ENCODE measurements at regions not wholly inside any gene's neighbourhood (a gene's known extent, or its start where the extent isn't known, plus 50 kb on each side); places are given as distances from the start of the nearest gene placed in this dataset.

GRCh38 chr9:134975253-134975652 lies 57.5 kb upstream of the FCN1 start:
- Histone ChIP-seq H3K4me1 (no peaks in the 10 kb centered on the region), H3K4me3 (no peak overlapping the region), H3K27me3 (no peaks in the 10 kb centered on the region), H3K27ac (no peak overlapping the region), H3K9me3 (no peaks in the 10 kb centered on the region), H3K36me3 (ENCODE audit: low read depth, missing control alignments) (no peaks in the 10 kb centered on the region)
- 95 to 96% methylated on average over 1 of the region's 1 CpG for WGBS, 2 donors
- intact Hi-C loops (cut with DNase I; ENCODE audit: low total_unique reads), result no loop called here
- no peak for DNase-seq
- TF ChIP-seq, protein P1, sequence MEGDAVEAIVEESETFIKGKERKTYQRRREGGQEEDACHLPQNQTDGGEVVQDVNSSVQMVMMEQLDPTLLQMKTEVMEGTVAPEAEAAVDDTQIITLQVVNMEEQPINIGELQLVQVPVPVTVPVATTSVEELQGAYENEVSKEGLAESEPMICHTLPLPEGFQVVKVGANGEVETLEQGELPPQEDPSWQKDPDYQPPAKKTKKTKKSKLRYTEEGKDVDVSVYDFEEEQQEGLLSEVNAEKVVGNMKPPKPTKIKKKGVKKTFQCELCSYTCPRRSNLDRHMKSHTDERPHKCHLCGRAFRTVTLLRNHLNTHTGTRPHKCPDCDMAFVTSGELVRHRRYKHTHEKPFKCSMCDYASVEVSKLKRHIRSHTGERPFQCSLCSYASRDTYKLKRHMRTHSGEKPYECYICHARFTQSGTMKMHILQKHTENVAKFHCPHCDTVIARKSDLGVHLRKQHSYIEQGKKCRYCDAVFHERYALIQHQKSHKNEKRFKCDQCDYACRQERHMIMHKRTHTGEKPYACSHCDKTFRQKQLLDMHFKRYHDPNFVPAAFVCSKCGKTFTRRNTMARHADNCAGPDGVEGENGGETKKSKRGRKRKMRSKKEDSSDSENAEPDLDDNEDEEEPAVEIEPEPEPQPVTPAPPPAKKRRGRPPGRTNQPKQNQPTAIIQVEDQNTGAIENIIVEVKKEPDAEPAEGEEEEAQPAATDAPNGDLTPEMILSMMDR (IDR thresholded peaks at IDR 0.05), result no peak
- TF ChIP-seq POLR2A (IDR thresholded peaks at IDR 0.05), result no peak

DNA sequence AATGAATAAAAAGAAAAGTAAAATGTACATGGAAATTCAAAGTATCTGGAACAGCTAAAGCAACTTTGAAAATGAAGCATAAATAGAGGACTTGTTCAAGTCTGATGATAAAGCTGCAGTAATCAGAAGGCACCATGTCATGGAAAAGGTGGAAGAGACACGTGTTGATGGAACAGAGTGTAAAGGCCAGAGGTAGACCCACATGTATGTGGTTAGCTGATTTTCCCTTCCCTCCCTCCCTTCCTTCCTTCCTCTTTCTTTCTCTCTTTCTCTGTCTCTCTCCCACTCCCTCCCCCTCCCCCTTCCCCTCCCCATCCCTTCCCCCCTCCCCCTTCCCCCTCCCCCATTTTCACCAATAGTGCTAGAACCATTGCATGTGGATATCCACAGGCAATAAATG lies 58.7 kb upstream of the FCN1 start:
- Histone ChIP-seq H3K4me1 (no peaks in the 10 kb centered on the region), H3K36me3 (ENCODE audit: low read depth, missing control alignments) (no peaks in the 10 kb centered on the region), H3K9me3 (no peaks in the 10 kb centered on the region), H3K4me3 (no peak overlapping the region), H3K27ac (no peak overlapping the region), H3K27me3 (no peaks in the 10 kb centered on the region)
- intact Hi-C loops (cut with DNase I; ENCODE audit: low total_unique reads), result no loop called here
- TF ChIP-seq POLR2A (IDR thresholded peaks at IDR 0.05), result no peak
- TF ChIP-seq, protein P1 (IDR thresholded peaks at IDR 0.05), result no peak
- DNase-seq, result no peak
- 68 to 82% methylated on average over 1 of the region's 1 CpG for WGBS, 2 donors

GRCh38 chr9:134978272-134978671 lies 60.6 kb upstream of the FCN1 start:
- TF ChIP-seq POLR2A (IDR thresholded peaks at IDR 0.05), result no peak
- TF ChIP-seq, protein P1 (IDR thresholded peaks at IDR 0.05), result no peak
- Histone ChIP-seq H3K27ac (no peak overlapping the region), H3K27me3 (no peaks in the 10 kb centered on the region), H3K4me1 (no peaks in the 10 kb centered on the region), H3K4me3 (no peak overlapping the region), H3K9me3 (no peaks in the 10 kb centered on the region), H3K36me3 (ENCODE audit: low read depth, missing control alignments) (no peaks in the 10 kb centered on the region)
- 92 to 93% methylated on average over 8 of the region's 8 CpGs for WGBS, 2 donors
- no peak for DNase-seq
- intact Hi-C loops (cut with DNase I; ENCODE audit: low total_unique reads), result no loop called here

- TF ChIP-seq, protein P1 (IDR thresholded peaks at IDR 0.05), result no peak
- TF ChIP-seq POLR2A (IDR thresholded peaks at IDR 0.05), result no peak
- no peaks in the 10 kb centered on the region for H3K27me3 ChIP-seq
- intact Hi-C loops (cut with DNase I; ENCODE audit: low total_unique reads), result no loop called here
- no peak for DNase-seq
- no peaks in the 10 kb centered on the region for H3K36me3 ChIP-seq (ENCODE audit: low read depth, missing control alignments)
- no peaks in the 10 kb centered on the region for H3K4me1 ChIP-seq
- H3K9me3 ChIP-seq, result no peaks in the 10 kb centered on the region
- H3K27ac ChIP-seq, result no peak overlapping the region
- no peak overlapping the region for H3K4me3 ChIP-seq
- WGBS, 2 donors, result 69 to 82% methylated on average over 6 to 9 of the region's 9 CpGs
These were observed 62.8 kb upstream of the FCN1 start for GRCh38 chr9:134980516-134980915.

GRCh38 chr9:134980991-134981390 lies 63.3 kb upstream of the FCN1 start:
- no peak for DNase-seq
- 72 to 80% methylated on average over 10 of the region's 10 CpGs for WGBS, 2 donors
- TF ChIP-seq, protein P1 (IDR thresholded peaks at IDR 0.05), result no peak
- no peak for TF ChIP-seq POLR2A (IDR thresholded peaks at IDR 0.05)
- Histone ChIP-seq H3K4me3 (no peak overlapping the region), H3K4me1 (no peaks in the 10 kb centered on the region), H3K9me3 (no peaks in the 10 kb centered on the region), H3K36me3 (ENCODE audit: low read depth, missing control alignments) (no peaks in the 10 kb centered on the region), H3K27ac (no peak overlapping the region), H3K27me3 (no peaks in the 10 kb centered on the region)
- intact Hi-C loops (cut with DNase I; ENCODE audit: low total_unique reads), result no loop called here

Measured in testis (tissue), 2 donors.